IPS-18a (cell line): ENCODE measurements at regions not wholly inside any gene's neighbourhood (a gene's known extent, or its start where the extent isn't known, plus 50 kb on each side); places are given as distances from the start of the nearest gene placed in this dataset.
"Not testable (repeated sequence)": the region's sequence is repeated elsewhere in the genome, so short reads cannot be mapped to it uniquely, and the experiment has no call there.

Experiments
- H3K27ac ChIP-seq: one replicate; pipeline ENCODE4 v1.5.1; 2013; ENCODE audit warnings: low read length
- H3K27me3 ChIP-seq: one replicate; pipeline ENCODE4 v1.6.1; 2013; ENCODE audit warnings: mild to moderate bottlenecking, low read length; ENCODE audit not compliant: control insufficient read depth, insufficient read depth
- H3K36me3 ChIP-seq: one replicate; pipeline ENCODE4 v1.6.1; 2013; ENCODE audit warnings: low read depth, low read length; ENCODE audit not compliant: control insufficient read depth
- H3K4me1 ChIP-seq: one replicate; pipeline ENCODE4 v1.6.1; 2013; ENCODE audit warnings: low read depth, low read length; ENCODE audit not compliant: control insufficient read depth
- H3K4me3 ChIP-seq: one replicate; pipeline ENCODE4 v1.5.1; 2013; ENCODE audit warnings: low read length
- H3K9ac ChIP-seq: one replicate; pipeline ENCODE4 v1.6.1; 2013; ENCODE audit warnings: mild to moderate bottlenecking, low read length, moderate library complexity
- H3K9me3 ChIP-seq: one replicate; pipeline ENCODE4 v1.6.1; 2013; ENCODE audit warnings: low read depth, low read length; ENCODE audit not compliant: control insufficient read depth

GRCh38 chr5:84724181-84724580 is 339.5 kb upstream of the EDIL3 start:
- H3K9ac ChIP-seq, result no peak overlapping the region
- H3K4me3 ChIP-seq, result no peak overlapping the region
- no peaks in the 10 kb centered on the region for H3K4me1 ChIP-seq
- no peak overlapping the region for H3K27ac ChIP-seq
- no peaks in the 10 kb centered on the region for H3K9me3 ChIP-seq
- no peaks in the 10 kb centered on the region for H3K36me3 ChIP-seq
- no peaks in the 10 kb centered on the region for H3K27me3 ChIP-seq

DNA sequence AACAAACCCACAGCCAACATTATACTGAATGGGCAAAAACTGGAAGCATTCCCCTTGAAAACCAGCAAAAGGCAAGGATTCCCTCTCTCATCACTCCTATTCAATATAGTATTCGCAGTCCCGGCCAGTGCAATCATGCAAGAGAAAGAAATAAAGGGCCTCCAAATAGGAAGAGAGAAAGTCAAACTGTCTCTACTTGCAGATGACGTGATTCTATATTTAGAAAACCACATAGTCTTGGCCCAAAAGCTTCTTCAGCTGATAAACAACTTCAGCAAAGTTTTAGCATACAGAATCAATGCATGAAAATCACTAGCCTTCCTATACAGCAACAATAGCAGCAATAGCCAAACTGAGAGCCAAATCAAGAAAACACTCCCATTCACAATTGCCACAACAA is 333.7 kb upstream of the EDIL3 start:
- H3K27me3 ChIP-seq, result no peaks in the 10 kb centered on the region
- no peaks in the 10 kb centered on the region for H3K4me1 ChIP-seq
- no peak overlapping the region for H3K4me3 ChIP-seq
- no peaks in the 10 kb centered on the region for H3K36me3 ChIP-seq
- H3K9me3 ChIP-seq, result no peaks in the 10 kb centered on the region
- no peak overlapping the region for H3K27ac ChIP-seq
- H3K9ac ChIP-seq, result no peak overlapping the region

DNA sequence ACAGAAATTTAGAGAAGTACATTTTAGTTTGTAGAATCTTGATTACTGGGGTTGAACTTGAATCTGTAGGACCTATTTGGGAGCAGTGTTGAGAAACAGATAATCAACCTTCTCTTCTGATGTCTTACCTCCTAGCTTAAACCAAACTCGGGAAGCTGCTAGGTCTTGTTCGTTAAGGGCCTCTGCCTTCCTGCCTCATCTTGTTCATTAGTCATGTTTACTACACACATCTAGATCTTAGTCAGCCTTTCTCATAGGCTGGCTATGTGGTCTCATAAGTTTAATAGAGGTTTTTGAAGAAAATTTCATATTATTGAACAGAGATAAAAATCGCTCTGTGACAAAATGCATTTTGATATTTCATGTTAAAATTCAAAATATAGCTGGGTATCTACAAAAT is 331.0 kb upstream of the EDIL3 start:
- no peaks in the 10 kb centered on the region for H3K4me1 ChIP-seq
- H3K27me3 ChIP-seq, result no peaks in the 10 kb centered on the region
- H3K9me3 ChIP-seq, result no peaks in the 10 kb centered on the region
- H3K27ac ChIP-seq, result no peak overlapping the region
- H3K36me3 ChIP-seq, result no peaks in the 10 kb centered on the region
- H3K4me3 ChIP-seq, result no peak overlapping the region
- H3K9ac ChIP-seq, result no peak overlapping the region

GRCh38 chr5:84715091-84715490 is 330.4 kb upstream of the EDIL3 start:
- Histone ChIP-seq H3K36me3 (no peaks in the 10 kb centered on the region), H3K4me3 (no peak overlapping the region), H3K27ac (no peak overlapping the region), H3K27me3 (no peaks in the 10 kb centered on the region), H3K9ac (no peak overlapping the region), H3K9me3 (no peaks in the 10 kb centered on the region), H3K4me1 (no peaks in the 10 kb centered on the region)

- H3K27ac ChIP-seq, result no peak overlapping the region
- no peaks in the 10 kb centered on the region for H3K4me1 ChIP-seq
- H3K36me3 ChIP-seq, result no peaks in the 10 kb centered on the region
- H3K9me3 ChIP-seq, result no peaks in the 10 kb centered on the region
- H3K27me3 ChIP-seq, result no peaks in the 10 kb centered on the region
- no peak overlapping the region for H3K4me3 ChIP-seq
- H3K9ac ChIP-seq, result no peak overlapping the region
Measured at GRCh38 chr5:84709075-84709474, 324.4 kb upstream of the EDIL3 start.

GRCh38 chr5:84706678-84707641 is 322.3 kb upstream of the EDIL3 start:
- H3K4me1 ChIP-seq, result no peaks in the 10 kb centered on the region
- no peaks in the 10 kb centered on the region for H3K36me3 ChIP-seq
- H3K4me3 ChIP-seq, result no peak overlapping the region
- H3K9me3 ChIP-seq, result no peaks in the 10 kb centered on the region
- no peak overlapping the region for H3K27ac ChIP-seq
- no peak overlapping the region for H3K9ac ChIP-seq
- H3K27me3 ChIP-seq, result no peaks in the 10 kb centered on the region

DNA sequence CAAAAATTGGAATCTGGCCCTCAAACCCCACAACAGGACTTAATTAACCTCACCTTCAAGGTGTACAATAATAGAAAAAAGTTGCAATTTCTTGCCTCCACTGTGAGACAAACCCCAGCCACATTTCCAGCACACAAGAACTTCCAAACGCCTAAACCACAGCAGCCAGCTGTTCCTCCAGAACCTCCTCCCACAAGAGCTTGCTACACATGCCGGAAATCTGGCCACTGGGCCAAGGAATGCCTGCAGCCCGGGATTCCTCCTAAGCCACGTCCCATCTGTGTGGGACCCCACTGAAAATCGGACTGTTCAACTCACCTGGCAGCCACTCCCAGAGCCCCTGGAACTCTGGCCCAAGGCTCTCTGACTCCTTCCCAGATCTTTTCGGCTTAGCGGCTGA is 315.9 kb upstream of the EDIL3 start:
- not testable (repeated sequence) for H3K4me1 ChIP-seq, H3K9me3 ChIP-seq, H3K27me3 ChIP-seq, H3K36me3 ChIP-seq, H3K9ac ChIP-seq, H3K4me3 ChIP-seq, H3K27ac ChIP-seq

GRCh38 chr5:84696651-84697050 is 312.0 kb upstream of the EDIL3 start:
- no peak overlapping the region for H3K9ac ChIP-seq
- no peak overlapping the region for H3K27ac ChIP-seq
- no peaks in the 10 kb centered on the region for H3K4me1 ChIP-seq
- no peaks in the 10 kb centered on the region for H3K9me3 ChIP-seq
- H3K4me3 ChIP-seq, result no peak overlapping the region
- no peaks in the 10 kb centered on the region for H3K36me3 ChIP-seq
- H3K27me3 ChIP-seq, result no peaks in the 10 kb centered on the region

DNA sequence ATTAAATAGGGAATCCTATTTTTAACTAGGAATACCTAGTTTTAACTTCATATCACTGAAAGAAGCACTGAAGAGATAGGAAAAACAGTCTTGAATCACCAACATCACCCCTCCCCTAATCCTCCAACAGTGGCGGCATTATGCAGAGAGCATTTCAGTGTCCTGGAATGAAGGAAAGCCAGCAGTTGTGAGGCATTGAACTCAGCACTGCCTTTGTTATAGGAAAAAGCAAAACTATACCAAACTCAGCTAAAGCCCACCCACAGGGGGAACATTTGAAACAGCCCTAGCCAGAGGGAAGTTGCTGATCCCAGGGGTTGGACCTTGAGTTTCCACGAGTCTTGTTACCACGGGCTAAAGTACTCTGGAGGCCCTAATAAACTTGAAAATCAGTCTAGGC is 310.6 kb upstream of the EDIL3 start:
- H3K4me1 ChIP-seq, result no peaks in the 10 kb centered on the region
- H3K9me3 ChIP-seq, result no peaks in the 10 kb centered on the region
- no peak overlapping the region for H3K4me3 ChIP-seq
- H3K27me3 ChIP-seq, result no peaks in the 10 kb centered on the region
- no peak overlapping the region for H3K9ac ChIP-seq
- H3K27ac ChIP-seq, result no peak overlapping the region
- no peaks in the 10 kb centered on the region for H3K36me3 ChIP-seq

GRCh38 chr5:84693256-84693655 is 308.6 kb upstream of the EDIL3 start:
- Histone ChIP-seq H3K9ac (no peak overlapping the region), H3K36me3 (no peaks in the 10 kb centered on the region), H3K27me3 (no peaks in the 10 kb centered on the region), H3K4me1 (no peaks in the 10 kb centered on the region), H3K27ac (no peak overlapping the region), H3K4me3 (no peak overlapping the region), H3K9me3 (no peaks in the 10 kb centered on the region)

DNA sequence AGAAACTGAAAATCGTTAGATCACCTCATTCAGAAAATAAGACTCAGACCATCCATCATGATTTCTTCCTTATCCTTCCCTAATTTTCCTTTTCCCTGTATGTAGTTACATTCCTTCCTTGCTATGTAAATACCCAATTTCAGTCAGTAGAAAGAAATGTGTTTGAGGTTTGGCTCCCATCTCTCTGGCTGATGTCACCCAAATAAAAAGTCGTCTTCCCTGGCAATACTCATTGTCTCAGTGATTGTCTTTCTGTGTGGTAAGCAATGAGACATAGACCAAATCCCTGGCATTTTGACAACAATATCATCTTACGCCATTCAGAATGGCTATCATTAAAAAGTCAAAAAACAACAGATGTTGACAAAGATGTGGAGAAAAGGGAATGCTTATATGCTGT is 303.9 kb upstream of the EDIL3 start:
- Histone ChIP-seq H3K9me3 (no peaks in the 10 kb centered on the region), H3K4me1 (peaks cover under 1% of the 10 kb centered on the region), H3K27me3 (no peaks in the 10 kb centered on the region), H3K4me3 (no peak overlapping the region), H3K9ac (no peak overlapping the region), H3K36me3 (no peaks in the 10 kb centered on the region), H3K27ac (no peak overlapping the region)
